DND-41 (cell line): ENCODE measurements at regions not wholly inside any gene's neighbourhood (a gene's known extent, or its start where the extent isn't known, plus 50 kb on each side); places are given as distances from the start of the nearest gene placed in this dataset.

ENCODE experiments used
- ATAC-seq: fragments of 200-7000 bp; cut with Tn5 transposase; 3 replicates; pipeline ENCODE4 v1.9.1; 2021; ENCODE audit warnings: low read depth; ENCODE audit not compliant: insufficient read depth
- DNase-seq: peaks from one replicate; pipeline ENCODE4 v3.0.0-alpha.2; 2020
- H2AFZ ChIP-seq: 2 replicates; pipeline ENCODE4 v1.6.0; 2012; ENCODE audit warnings: low read depth, low read length
- H3K27ac ChIP-seq: 2 replicates; pipeline ENCODE4 v1.5.1; 2012; ENCODE audit warnings: low read length, inconsistent platforms
- H3K27me3 ChIP-seq: fragments of 200-600 bp; sonication (generic); 2 replicates; pipeline ENCODE4 v1.6.0; 2012; ENCODE audit warnings: low read length, mild to moderate bottlenecking, inconsistent platforms; ENCODE audit not compliant: insufficient read depth, poor library complexity
- H3K36me3 ChIP-seq: 2 replicates; pipeline ENCODE4 v1.5.1; 2012; ENCODE audit warnings: low read length, inconsistent platforms; ENCODE audit not compliant: insufficient read depth
- H3K4me1 ChIP-seq: 2 replicates; pipeline ENCODE4 v1.5.1; 2012; ENCODE audit warnings: mild to moderate bottlenecking, low read length; ENCODE audit not compliant: insufficient read depth
- H3K4me2 ChIP-seq: 2 replicates; pipeline ENCODE4 v1.6.0; 2012; ENCODE audit warnings: mild to moderate bottlenecking, moderate library complexity, low read length, inconsistent platforms; ENCODE audit not compliant: insufficient read depth
- H3K4me3 ChIP-seq, 2 experiments: fragments of 200-600 bp in 1 of 2; shearing (Covaris generic) in 1 of 2; 2 replicates each; pipeline ENCODE4 v1.5.1; 2012 to 2016; ENCODE audit warnings: inconsistent platforms in 2 of 2, low read length in 2 of 2, mild to moderate bottlenecking in 2 of 2, low read depth in 1 of 2, moderate library complexity in 1 of 2
- H3K79me2 ChIP-seq: 2 replicates; pipeline ENCODE4 v1.6.0; 2012; ENCODE audit warnings: low read length, inconsistent platforms; ENCODE audit not compliant: insufficient read depth
- H3K9ac ChIP-seq: 2 replicates; pipeline ENCODE4 v1.6.0; 2012; ENCODE audit warnings: low read depth, mild to moderate bottlenecking, inconsistent platforms, low read length, moderate library complexity
- H3K9me3 ChIP-seq: 2 replicates; pipeline ENCODE4 v1.5.1; 2012; ENCODE audit warnings: low read length, moderate library complexity, mild to moderate bottlenecking, inconsistent platforms; ENCODE audit not compliant: insufficient read depth, severe bottlenecking
- H4K20me1 ChIP-seq: 2 replicates; pipeline ENCODE4 v1.6.0; 2012; ENCODE audit warnings: low read length; ENCODE audit not compliant: insufficient read depth
- CTCF ChIP-seq: IDR thresholded peaks from 2 replicates; pipeline ENCODE4 v1.5.1; 2012; ENCODE audit warnings: borderline replicate concordance, low read length, moderate library complexity, mild to moderate bottlenecking; ENCODE audit not compliant: poor library complexity, severe bottlenecking; ENCODE audit errors: extremely low read depth
- EZH2 ChIP-seq: IDR thresholded peaks from 3 replicates; pipeline ENCODE4 v1.6.1; 2012; ENCODE audit warnings: borderline replicate concordance, low read depth, mild to moderate bottlenecking, moderate library complexity, low read length, inconsistent platforms; ENCODE audit not compliant: severe bottlenecking

GRCh38 chr15:91692596-91692995, 160.9 kb upstream of the SLCO3A1 start:
- no peaks in the 10 kb centered on the region for H3K36me3 ChIP-seq
- no peaks in the 10 kb centered on the region for H3K79me2 ChIP-seq
- DNase-seq (no peak), ATAC-seq (no peak)
- no peak overlapping the region for H3K9ac ChIP-seq
- no peaks in the 10 kb centered on the region for H3K4me1 ChIP-seq
- TF ChIP-seq CTCF (no peak), EZH2 (no peak)
- H3K9me3 ChIP-seq, result no peaks in the 10 kb centered on the region
- no peak overlapping the region for H3K4me3 ChIP-seq
- no peak overlapping the region for H3K4me2 ChIP-seq
- H2AFZ ChIP-seq, result no peak overlapping the region
- H3K27me3 ChIP-seq, result no peaks in the 10 kb centered on the region
- H4K20me1 ChIP-seq, result no peaks in the 10 kb centered on the region
- no peak overlapping the region for H3K27ac ChIP-seq

GRCh38 chr15:91694131-91694830, 159.2 kb upstream of the SLCO3A1 start:
- DNase-seq (no peak), ATAC-seq (no peak)
- Histone ChIP-seq H4K20me1 (no peaks in the 10 kb centered on the region), H3K79me2 (no peaks in the 10 kb centered on the region), H2AFZ (no peak overlapping the region), H3K27ac (no peak overlapping the region), H3K4me3 (no peak overlapping the region), H3K27me3 (no peaks in the 10 kb centered on the region), H3K9me3 (no peaks in the 10 kb centered on the region), H3K36me3 (no peaks in the 10 kb centered on the region), H3K4me2 (no peak overlapping the region), H3K9ac (no peak overlapping the region), H3K4me1 (no peaks in the 10 kb centered on the region)
- TF ChIP-seq CTCF (no peak), EZH2 (no peak)

- H3K36me3 ChIP-seq, result no peaks in the 10 kb centered on the region
- H3K79me2 ChIP-seq, result no peaks in the 10 kb centered on the region
- H3K9me3 ChIP-seq, result no peaks in the 10 kb centered on the region
- H2AFZ ChIP-seq, result no peak overlapping the region
- H3K27ac ChIP-seq, result no peak overlapping the region
- ATAC-seq, result no peak
- TF ChIP-seq EZH2, result no peak
- TF ChIP-seq CTCF, result no peak
- H3K4me1 ChIP-seq, result no peaks in the 10 kb centered on the region
- no peak overlapping the region for H3K4me3 ChIP-seq
- no peak overlapping the region for H3K9ac ChIP-seq
- H3K27me3 ChIP-seq, result no peaks in the 10 kb centered on the region
- no peak overlapping the region for H3K4me2 ChIP-seq
- DNase-seq, result no peak
- no peaks in the 10 kb centered on the region for H4K20me1 ChIP-seq
These were observed 158.7 kb upstream of the SLCO3A1 start for GRCh38 chr15:91694831-91695210.
